ENCODE measurements at regions not wholly inside any gene's neighbourhood (a gene's known extent, or its start where the extent isn't known, plus 50 kb on each side); places are given as distances from the start of the nearest gene placed in this dataset.

GRCh38 chr5:6194906-6195612 lies 183.3 kb downstream of the MED10 start:
- no peak for DNase-seq (ENCODE audit: low read depth)

GRCh38 chr5:6194261-6194875 lies 184.0 kb downstream of the MED10 start:
- no peak for DNase-seq (ENCODE audit: low read depth)

DNA sequence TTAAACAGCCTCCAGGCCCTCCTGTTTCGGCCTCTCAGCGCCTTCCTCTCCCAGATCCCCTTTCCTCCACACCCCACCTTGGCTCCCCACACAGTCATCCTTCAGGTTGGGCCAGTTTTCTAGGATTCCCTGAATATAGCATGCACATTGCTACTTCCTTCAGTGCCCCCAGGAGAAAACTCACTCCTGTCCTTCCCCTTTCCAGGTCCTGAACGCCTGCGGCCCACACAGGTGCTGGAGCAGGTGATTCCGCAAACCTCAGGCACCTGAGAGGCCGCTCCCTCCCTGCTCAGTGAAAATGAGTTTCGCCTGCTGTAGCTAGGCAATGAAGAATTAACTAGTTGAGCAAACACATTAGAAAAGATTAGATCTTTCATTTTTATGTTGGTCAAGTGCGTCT lies 185.0 kb downstream of the MED10 start:
- DNase-seq (ENCODE audit: low read depth) = no peak

DNA sequence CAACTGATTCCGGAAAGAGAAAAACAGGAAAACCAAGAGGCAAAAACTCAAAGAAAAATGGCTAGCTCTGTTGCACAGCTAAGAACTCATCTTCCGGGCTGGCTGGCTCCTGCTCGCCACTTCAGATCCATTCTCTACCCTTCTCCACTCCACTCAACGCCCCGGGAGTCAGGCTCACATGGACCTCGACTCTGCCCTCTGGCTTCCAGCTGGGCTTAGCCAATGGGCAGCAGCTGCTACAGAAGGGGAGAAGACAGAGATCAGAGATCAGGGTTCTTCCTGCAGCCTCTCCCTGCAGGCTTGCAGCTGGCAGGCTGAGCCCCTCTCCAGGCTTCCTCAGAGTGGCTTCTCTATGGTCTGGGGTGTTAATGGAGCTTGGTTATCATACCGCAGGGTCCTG lies 187.5 kb downstream of the MED10 start:
- no peak for DNase-seq (ENCODE audit: low read depth)

- DNase-seq (ENCODE audit: low read depth) = no peak
Measured at GRCh38 chr5:6188976-6189375, 189.4 kb downstream of the MED10 start.

- no peak for DNase-seq (ENCODE audit: low read depth)
Measured at GRCh38 chr5:6188344-6188743, 190.0 kb downstream of the MED10 start.

GRCh38 chr5:6187501-6187900 lies 190.8 kb downstream of the MED10 start:
- DNase-seq (ENCODE audit: low read depth) = no peak

- DNase-seq (ENCODE audit: low read depth) = no peak
Measured at GRCh38 chr5:6185574-6185973, 192.8 kb downstream of the MED10 start.

GRCh38 chr5:6184481-6184880 lies 193.9 kb downstream of the MED10 start:
- DNase-seq (ENCODE audit: low read depth) = no peak

GRCh38 chr5:6183391-6184390 lies 194.7 kb downstream of the MED10 start:
- no peak for DNase-seq (ENCODE audit: low read depth)

GRCh38 chr5:6182271-6182815 lies 196.0 kb downstream of the MED10 start:
- DNase-seq (ENCODE audit: low read depth) = no peak

DNA sequence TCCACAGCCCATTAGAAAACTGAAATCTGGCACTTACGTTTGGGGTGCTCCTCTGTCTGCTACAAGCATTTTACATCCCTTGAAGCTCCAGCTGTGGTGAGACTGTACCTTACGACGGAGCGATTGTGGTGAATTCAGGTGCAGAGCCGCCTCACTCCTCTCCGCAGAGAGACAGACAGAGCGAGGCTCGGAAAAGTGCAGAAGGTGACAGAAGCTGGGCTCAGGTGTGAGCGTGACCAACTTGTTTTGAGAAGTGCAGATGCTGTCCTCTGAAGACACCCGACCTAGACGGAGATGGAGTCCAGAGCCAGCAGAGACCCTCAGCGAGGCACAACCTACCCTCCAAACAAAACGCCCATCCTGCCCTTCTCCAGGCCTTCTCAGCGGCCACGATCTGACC lies 196.5 kb downstream of the MED10 start:
- no peak for DNase-seq (ENCODE audit: low read depth)

DNA sequence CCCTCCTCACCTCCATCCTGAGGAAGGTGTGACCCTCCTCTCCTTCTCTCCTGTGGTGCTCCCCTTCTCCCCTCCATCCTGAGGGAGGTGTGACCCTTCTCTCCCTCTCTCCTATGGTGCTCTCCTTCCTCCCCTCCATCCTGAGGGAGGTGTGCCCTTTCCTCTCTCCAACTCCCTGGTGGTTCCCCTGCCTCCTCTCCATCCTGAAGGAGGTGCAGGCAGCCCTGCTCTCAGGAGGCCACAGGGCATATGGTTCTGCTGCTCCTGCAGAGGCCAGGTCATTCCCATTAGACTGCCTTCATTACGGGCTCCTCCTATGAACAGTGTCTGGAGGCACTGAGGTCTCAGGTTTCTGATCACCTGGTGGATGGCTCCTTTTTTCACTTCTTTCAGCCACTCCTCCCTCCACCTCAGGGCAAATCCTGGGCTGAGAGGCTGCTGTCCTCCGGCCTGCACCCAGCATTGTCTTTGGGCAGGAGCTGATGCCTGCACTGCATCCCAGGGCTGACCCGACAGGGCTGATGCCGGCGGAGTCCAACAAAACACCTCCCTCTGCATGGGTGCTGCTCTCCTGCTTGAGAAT lies 197.1 kb downstream of the MED10 start:
- no peak for DNase-seq (ENCODE audit: low read depth)

DNA sequence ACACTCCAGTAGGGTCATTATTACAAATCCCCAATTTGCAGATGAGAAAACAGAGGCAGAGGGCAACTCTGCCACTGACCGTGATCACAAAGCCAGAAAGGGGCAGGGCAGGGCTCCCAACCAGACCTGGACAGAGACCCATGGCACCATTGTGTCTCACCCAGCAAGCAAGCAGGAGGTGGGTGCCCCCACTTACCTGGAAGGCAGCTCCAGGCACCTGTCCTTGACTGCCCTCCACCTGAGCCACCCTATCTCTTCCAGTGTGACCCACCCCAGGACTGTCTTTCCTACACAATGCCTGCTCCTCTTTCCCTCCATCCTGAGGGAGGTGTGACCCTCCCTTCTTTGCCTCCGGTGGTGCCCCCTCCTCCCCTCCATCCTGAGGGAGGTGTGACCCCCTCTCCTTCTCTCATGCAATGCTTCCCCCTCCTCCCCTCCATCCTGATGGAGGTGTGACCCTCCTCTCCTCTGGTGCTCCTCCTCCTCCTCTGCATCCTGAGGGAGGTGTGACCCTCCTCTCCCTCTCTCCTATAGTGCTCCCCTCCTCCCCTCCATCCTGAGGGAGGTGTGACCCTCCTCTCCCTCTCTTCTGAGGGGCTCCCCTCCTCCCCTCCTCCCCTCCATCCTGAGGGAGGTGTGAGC lies 198.0 kb downstream of the MED10 start:
- no peak for DNase-seq (ENCODE audit: low read depth)

DNA sequence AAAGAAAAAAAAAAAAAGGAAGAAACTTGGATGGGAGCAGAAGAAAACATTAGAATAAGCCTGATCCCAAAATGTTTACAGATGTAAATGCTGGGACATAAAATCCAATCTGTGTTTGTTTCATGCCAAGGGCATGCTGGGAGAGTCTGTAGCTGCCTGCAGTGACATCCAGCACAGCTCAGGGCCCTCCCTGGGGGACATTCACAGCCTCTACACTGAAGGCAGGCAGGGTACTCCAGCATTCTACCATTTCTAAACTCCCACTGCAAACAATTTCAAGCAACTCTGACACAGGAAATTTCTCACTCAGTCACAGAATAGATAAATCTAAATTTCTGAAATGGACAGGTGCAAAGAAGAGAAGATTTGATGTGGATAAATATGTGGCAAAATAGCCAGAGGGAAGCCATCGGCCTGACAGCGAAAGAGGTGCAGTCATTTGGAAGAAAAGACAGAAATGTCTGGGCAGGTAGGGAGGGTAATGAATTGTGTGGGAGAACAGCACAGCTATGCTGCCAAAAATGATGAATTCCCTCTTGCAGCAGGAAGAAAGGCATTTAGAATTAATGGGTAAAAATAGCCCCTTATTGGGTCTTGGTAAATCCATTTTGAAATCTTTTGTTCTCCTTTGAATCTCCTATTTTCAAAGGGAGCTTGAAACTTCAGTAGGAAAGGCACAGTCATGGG lies 199.4 kb downstream of the MED10 start:
- no peak for DNase-seq (ENCODE audit: low read depth)

DNA sequence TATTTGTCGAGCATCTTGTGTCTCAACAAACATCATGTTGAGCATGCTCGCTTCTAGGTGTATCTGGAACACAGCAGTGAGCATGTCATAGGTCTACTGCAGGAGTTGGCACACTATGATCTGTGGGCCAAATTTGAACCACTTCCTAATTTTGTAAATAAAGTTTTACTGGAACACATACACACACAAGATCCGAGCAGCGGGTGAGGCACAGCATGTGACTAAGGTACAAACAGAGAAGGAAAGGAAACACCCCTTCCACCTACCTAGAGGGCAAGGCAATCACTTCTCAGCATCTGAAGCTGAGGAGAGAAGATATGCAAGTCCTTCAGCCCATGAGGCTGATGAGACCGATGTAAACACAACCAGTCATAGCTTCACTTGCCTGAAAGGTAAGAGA lies 200.4 kb downstream of the MED10 start:
- DNase-seq (ENCODE audit: low read depth) = no peak

- DNase-seq (ENCODE audit: low read depth) = no peak
Measured at GRCh38 chr5:6176102-6176693, 202.1 kb downstream of the MED10 start.

DNA sequence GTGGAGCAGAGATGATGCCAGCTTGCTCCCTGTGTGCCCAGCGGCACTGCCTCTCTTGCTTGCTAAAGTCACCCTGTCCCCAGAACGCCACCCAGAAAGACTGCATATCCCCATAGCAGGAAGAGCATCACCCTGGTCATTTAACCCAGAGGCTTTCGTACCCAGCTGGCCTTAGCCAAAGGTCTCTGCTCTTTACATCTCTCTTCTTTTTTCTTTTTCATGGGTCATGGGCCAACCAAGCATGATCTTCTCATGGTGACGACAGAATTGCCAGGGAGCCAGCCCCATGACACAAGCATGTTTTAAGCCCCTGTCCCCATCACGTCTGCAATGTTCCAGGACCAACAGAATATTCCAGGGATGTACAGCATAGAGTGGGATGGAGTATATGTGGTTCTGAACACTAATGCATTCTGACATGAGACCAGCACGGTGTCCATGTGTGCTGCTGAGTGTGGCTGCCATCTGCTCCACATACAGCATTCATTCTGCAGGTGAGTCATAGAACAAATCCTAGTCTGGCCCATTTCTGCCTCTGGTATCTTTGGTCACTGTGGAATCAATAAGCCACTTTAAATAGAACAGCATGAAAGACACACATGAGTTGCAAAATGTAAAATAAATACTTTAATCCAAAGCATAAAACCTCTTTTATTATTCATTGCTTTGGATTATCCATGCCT lies 203.0 kb downstream of the MED10 start:
- DNase-seq (ENCODE audit: low read depth) = no peak

DNA sequence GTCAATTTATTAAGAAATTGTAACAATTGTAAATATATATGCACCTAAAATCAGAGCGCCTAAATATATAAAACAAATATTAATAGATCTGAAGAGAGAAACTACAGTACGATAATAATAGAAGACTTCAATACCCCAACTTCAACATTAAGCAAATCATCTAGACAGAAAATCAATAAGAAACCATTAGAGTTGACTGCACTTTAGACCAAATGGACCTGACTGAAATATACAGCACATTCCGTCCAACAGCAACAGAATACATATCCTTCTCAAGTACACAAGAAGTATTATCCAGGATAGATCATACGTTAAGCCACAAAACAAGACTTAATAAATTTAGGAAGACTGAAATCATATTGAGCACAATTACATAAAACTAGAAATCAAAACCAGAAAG lies 208.7 kb downstream of the MED10 start:
- DNase-seq (ENCODE audit: low read depth) = no peak

Measured in iris pigment epithelial cell (primary cell).